ENCODE measurements at regions not wholly inside any gene's neighbourhood (a gene's known extent, or its start where the extent isn't known, plus 50 kb on each side); places are given as distances from the start of the nearest gene placed in this dataset.

- H3K9me3 Mint-ChIP-seq = peaks cover 0 to 10% (median 1%) of the 10 kb centered on the region in 7 donors
- 95% methylated on average over 10 of the region's 13 CpGs for WGBS (ENCODE audit: insufficient coverage)
- no peaks in the 10 kb centered on the region for H3K4me1 ChIP-seq (ENCODE audit: control insufficient read depth in 1 of 2, insufficient read depth in 2 of 2, low read length in 2 of 2)
- TF ChIP-seq, protein P1, sequence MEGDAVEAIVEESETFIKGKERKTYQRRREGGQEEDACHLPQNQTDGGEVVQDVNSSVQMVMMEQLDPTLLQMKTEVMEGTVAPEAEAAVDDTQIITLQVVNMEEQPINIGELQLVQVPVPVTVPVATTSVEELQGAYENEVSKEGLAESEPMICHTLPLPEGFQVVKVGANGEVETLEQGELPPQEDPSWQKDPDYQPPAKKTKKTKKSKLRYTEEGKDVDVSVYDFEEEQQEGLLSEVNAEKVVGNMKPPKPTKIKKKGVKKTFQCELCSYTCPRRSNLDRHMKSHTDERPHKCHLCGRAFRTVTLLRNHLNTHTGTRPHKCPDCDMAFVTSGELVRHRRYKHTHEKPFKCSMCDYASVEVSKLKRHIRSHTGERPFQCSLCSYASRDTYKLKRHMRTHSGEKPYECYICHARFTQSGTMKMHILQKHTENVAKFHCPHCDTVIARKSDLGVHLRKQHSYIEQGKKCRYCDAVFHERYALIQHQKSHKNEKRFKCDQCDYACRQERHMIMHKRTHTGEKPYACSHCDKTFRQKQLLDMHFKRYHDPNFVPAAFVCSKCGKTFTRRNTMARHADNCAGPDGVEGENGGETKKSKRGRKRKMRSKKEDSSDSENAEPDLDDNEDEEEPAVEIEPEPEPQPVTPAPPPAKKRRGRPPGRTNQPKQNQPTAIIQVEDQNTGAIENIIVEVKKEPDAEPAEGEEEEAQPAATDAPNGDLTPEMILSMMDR (IDR thresholded peaks at IDR 0.05) = no peak
- H3K4me3 Mint-ChIP-seq = no peak overlapping the region
- H4K20me1 ChIP-seq (ENCODE audit: insufficient read depth, low read length) = no peaks in the 10 kb centered on the region
- no peaks in the 10 kb centered on the region for H3K27me3 ChIP-seq (ENCODE audit: control insufficient read depth in 2 of 2, insufficient read depth in 2 of 2, low read length in 2 of 2)
- H3K27ac Mint-ChIP-seq = no peak overlapping the region
- no peaks in the 10 kb centered on the region for H3K4me1 Mint-ChIP-seq
- H2AFZ ChIP-seq (ENCODE audit: insufficient read depth, low read depth, low read length, poor library complexity, severe bottlenecking) = no peak overlapping the region
- H3K27me3 Mint-ChIP-seq (ENCODE audit: low read depth in 3 of 3) = peaks cover 0 to 2% (median 2%) of the 10 kb centered on the region in 3 donors
- H3K36me3 Mint-ChIP-seq = no peaks in the 10 kb centered on the region
- H3K9ac ChIP-seq (ENCODE audit: insufficient read depth, low read length, poor library complexity, severe bottlenecking) = no peak overlapping the region
- DNase-seq = no peak
- H3K79me2 ChIP-seq (ENCODE audit: insufficient read depth, low read length) = no peaks in the 10 kb centered on the region
- no peak overlapping the region for H3K4me3 ChIP-seq (replicated peaks in 1 of 3; ENCODE audit: low read depth in 2 of 3, low read length in 3 of 3)
- no peaks in the 10 kb centered on the region for H3K9me3 ChIP-seq (replicated peaks in 1 of 2; ENCODE audit: control insufficient read depth in 1 of 2, insufficient read depth in 1 of 2, low read length in 2 of 2)
- no peak overlapping the region for H3K27ac ChIP-seq (ENCODE audit: low read depth in 1 of 2, low read length in 2 of 2)
- H3K36me3 ChIP-seq (replicated peaks in 1 of 2; ENCODE audit: control insufficient read depth in 1 of 2, insufficient read depth in 2 of 2, low read length in 2 of 2) = no peaks in the 10 kb centered on the region
- no peak overlapping the region for H3K4me2 ChIP-seq (replicated peaks; ENCODE audit: extremely low read depth, low read length, poor library complexity, severe bottlenecking)
- intact Hi-C loops (cut with micrococcal nuclease) = no loop called here
Measured at GRCh38 chr4:181234951-181235680, 1008.1 kb upstream of the TENM3 start.

DNA sequence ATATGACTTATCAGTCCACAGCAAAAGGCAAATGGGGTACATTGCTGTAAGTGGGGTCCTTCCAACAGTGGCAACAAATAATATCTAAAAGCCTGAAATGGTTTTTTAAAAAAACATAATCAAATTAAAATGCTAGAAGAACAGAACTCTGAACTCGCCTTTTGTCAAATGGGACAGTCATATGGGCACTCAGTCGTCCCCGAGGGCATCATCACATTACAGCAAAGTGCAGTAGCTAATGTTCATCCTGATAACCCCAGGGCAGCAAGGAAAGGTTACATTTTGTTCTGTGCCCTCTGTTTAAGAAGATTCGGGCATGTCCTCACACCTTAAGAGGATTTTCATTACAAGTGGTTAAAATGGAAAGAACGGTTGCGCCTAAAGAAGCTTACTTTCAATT is 997.9 kb upstream of the TENM3 start:
- WGBS (ENCODE audit: insufficient coverage) = no CpG with 5 or more reads among the region's 6 CpGs
- H3K9me3 ChIP-seq (replicated peaks in 1 of 2; ENCODE audit: control insufficient read depth in 1 of 2, insufficient read depth in 1 of 2, low read length in 2 of 2) = peaks cover 4 to 7% of the 10 kb centered on the region in 2 donors
- intact Hi-C loops (cut with micrococcal nuclease) = no loop called here
- no peaks in the 10 kb centered on the region for H3K27me3 Mint-ChIP-seq (ENCODE audit: low read depth in 3 of 3)
- no peak overlapping the region for H3K4me2 ChIP-seq (replicated peaks; ENCODE audit: extremely low read depth, low read length, poor library complexity, severe bottlenecking)
- no peak overlapping the region for H3K4me3 ChIP-seq (replicated peaks in 1 of 3; ENCODE audit: low read depth in 2 of 3, low read length in 3 of 3)
- no peak overlapping the region for H3K27ac ChIP-seq (ENCODE audit: low read depth in 1 of 2, low read length in 2 of 2)
- no peaks in the 10 kb centered on the region for H3K27me3 ChIP-seq (ENCODE audit: control insufficient read depth in 2 of 2, insufficient read depth in 2 of 2, low read length in 2 of 2)
- H3K4me1 Mint-ChIP-seq = no peaks in the 10 kb centered on the region
- H3K9me3 Mint-ChIP-seq = peaks cover 3 to 10% (median 7%) of the 10 kb centered on the region in 7 donors
- H3K4me1 ChIP-seq (ENCODE audit: control insufficient read depth in 1 of 2, insufficient read depth in 2 of 2, low read length in 2 of 2) = no peaks in the 10 kb centered on the region
- TF ChIP-seq, protein P1 (IDR thresholded peaks at IDR 0.05) = no peak
- H2AFZ ChIP-seq (ENCODE audit: insufficient read depth, low read depth, low read length, poor library complexity, severe bottlenecking) = no peak overlapping the region
- no peaks in the 10 kb centered on the region for H3K79me2 ChIP-seq (ENCODE audit: insufficient read depth, low read length)
- no peaks in the 10 kb centered on the region for H4K20me1 ChIP-seq (ENCODE audit: insufficient read depth, low read length)
- no peak overlapping the region for H3K27ac Mint-ChIP-seq
- no peak overlapping the region for H3K9ac ChIP-seq (ENCODE audit: insufficient read depth, low read length, poor library complexity, severe bottlenecking)
- DNase-seq = no peak
- H3K4me3 Mint-ChIP-seq = no peak overlapping the region
- H3K36me3 ChIP-seq (replicated peaks in 1 of 2; ENCODE audit: control insufficient read depth in 1 of 2, insufficient read depth in 2 of 2, low read length in 2 of 2) = no peaks in the 10 kb centered on the region
- no peaks in the 10 kb centered on the region for H3K36me3 Mint-ChIP-seq

Data from CD14-positive monocyte (primary cell).